AG08395 (cell line): ENCODE measurements at regions not wholly inside any gene's neighbourhood (a gene's known extent, or its start where the extent isn't known, plus 50 kb on each side); places are given as distances from the start of the nearest gene placed in this dataset.
"Not testable (repeated sequence)": the region's sequence is repeated elsewhere in the genome, so short reads cannot be mapped to it uniquely, and the experiment has no call there.

Source experiments
- DNase-seq: peaks from one replicate; pipeline ENCODE4 v3.0.0; 2012; ENCODE audit warnings: mixed read lengths, low spot score

DNA sequence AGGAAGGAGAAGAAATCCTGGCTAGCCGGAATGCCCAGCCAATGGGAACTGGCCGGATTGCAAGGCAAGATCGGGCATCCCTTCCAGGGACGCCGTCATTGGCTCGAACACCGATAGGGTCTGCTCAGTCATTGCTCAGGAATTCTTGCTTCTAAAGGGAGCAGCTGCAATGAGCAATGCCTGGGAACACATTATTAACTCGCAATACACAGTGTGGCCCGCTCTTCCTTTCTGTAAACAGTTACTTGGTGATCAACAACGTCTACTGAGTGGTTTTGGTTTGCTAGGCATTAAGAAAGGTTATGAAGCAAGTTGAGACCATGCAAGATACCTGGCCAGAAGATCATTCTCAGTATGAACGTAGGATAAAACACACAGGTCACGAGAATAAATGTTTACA is 165.4 kb upstream of the CITED2 start:
- peak; percentile 75 for DNase-seq

DNA sequence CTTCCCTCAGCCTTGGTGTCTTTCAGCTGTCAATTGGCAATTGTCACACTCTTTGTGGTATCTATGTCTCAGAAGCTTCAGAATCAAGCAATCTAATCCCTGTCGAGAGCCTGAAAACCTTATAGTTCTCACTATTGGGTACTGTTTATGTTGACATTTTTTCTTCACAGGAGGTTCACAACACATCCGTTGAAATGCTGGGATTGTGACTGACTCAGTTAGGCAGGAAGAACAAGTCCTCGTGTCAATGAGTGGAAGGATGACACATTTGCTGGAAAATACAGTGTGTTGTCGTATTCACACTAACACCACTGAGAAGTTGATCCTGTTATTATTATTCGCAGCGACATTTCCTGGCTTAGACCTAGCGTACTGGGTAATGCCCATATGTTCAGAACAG is 163.9 kb upstream of the CITED2 start:
- DNase-seq: no peak

DNA sequence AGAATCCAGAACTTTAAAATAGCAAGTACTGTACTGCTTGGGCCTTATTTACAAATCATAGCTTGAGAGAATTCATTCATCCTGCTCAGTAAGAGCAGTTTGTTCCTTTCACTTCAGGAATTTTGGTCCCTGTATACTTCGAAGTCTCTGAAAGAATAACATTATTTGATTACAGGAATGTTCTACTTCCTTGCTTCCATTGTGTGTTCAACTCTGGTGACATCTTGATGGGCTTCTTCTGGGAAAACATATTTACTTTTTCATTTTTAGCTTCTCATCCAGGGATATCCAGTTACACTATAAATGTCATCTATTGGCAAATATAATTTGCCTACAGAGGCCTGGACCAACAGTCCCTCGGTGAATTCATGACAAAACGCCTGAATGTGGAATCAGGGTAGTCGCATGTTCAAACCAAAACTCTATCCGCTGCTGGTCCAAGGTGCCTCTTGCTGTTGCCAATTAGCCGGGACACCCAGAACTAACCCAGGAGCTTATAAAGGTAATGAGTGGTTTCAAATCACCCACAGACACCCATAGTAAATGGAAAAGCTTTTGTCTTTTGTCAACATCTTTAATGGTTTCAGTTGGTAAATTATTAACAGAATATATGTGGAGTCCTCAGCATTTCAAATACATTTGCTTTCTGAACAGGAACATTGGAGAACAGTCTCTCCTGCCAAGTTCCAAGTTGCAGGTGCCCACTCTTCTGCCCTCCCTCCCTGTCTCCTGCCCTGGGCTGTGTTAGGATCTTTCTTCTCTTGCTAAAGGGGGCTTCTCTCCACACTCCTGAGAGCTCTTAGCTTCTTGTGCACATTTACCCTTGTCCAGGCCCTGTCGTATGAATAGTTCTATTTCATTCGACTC is 162.5 kb upstream of the CITED2 start:
- no peak for DNase-seq

DNA sequence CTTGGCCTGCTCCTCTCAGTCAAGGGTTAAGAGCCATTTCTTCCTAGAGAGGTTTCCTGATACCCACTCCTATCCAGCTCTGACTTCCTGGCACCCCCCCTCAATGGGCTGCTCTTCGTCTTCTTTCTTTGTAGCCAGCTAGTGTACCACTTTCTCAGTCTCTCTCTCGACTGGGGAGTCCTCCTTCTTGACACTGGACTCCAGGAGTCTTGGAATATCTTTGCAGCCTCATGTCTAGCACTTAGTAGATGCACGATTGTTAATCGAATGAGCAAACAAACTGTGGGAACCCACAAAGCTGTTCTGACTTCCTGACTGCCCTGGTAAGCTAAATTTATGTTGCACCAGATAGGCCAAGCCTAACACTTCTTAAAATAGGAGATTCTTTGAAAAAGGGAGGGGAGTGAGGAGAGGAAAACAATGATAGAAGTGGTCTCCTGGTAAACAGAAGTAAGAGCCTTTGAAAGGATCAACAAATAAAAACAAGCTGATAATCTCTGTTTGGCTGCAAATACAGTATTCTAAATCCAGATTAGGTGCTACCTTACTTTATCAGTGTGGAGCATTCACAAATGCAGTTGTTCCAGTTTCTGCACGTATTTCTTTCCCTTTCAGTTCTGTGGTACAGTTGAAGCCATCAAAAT is 160.1 kb upstream of the CITED2 start:
- DNase-seq: no peak

DNA sequence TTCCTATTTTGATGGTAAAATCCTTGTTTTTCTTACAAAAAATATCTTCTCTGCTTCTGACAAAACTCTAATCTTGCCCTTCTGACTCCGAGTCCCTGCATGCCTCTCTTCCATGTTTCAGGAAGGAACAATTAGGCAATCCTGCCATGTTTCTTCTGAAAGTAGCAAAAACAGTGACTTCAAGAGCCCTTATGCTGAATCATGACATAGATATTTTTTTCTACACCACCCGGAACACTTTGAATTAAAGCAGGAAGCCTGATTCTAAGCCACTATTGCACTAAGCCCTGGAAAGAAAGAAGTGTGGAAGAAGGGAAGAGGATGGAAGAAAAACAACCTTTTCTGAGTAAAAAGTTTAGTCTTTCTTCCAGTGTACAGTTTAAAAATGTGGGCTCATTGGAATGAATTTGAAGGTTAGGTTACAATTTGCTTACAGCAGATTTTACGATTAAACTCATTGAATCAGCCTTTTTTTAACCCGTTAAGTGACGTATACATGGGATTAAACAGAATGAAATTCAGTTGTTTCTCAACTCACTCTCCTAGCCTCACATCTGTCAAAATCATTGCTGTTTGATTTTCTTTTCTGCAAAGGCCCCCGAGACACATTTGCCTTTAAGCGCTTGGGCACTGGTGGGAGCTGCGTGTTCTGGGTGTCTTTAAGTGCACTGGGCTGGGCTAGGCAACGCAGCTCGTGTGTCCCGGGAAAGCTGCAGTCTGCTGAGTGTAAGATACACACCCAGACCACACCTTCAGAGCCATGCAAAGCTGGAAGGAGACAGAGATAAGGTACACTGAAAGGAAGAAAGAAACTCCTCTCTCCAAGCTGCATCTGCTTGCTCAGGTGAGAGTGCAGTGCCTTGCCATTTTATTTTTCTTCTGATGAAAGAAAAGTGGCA is 159.4 kb upstream of the CITED2 start:
- peak; percentile 66 for DNase-seq

DNA sequence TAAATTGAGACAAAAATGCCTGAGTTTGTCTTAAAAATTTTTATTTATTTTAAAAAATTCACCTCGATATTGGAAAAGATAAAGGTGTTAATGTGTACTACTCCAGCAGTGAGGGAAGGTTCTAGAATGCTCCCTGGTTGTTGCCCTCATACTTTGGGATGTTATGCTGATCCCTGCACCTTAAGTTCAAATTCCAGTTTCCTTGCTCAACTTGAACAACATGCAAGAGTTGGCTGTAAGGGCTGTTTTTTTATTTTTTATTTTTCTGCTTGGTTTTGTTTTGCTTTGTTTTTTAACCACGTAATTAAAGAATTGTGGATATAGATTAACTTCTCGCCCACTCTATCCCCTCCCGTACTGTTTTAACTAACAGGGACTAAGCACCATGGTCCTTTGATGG is 158.7 kb upstream of the CITED2 start:
- DNase-seq: no peak

DNA sequence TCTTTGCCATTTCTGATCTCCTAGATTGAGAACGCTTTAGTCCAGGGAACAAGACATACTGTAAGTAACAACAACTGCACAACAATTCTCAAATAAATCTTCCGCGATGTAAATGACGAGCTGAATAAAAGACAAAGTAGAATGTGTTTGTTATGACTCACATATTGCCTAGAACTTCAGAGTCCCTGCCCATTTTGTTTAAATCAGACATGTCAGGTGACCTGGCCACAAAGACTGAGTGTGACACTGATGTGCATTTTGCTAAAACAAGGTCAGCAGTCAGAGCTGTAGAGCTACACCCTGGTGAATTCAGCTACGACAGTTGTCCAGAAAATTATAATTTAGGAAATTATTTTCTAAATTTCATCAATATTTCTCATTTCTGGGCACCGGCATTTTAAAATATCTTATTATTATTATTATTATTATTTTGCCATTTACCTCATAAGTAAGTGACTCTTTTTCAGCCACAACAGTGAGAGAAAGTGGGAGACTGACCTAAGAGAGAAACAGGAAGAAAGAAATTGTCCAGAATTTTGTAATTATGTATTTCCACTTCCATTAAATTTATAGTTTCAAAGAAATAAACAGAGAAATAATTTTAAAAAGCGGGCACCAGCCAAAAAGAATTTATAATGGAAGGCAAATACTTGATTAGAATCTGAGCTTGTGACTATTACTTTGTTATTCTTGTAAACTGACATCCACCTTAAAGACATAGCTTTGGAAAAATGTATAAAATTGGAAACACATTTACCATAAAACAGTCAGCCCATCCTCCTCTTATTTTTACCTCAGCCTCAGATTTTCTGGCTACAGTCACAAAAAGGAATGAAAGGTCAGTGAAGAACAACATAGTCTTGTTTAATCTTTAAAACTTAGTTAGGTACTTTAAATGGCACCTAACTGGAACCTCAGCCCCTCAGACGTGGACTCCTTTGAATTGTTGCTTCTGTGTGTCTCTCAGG is 157.0 kb upstream of the CITED2 start:
- DNase-seq: no peak

DNA sequence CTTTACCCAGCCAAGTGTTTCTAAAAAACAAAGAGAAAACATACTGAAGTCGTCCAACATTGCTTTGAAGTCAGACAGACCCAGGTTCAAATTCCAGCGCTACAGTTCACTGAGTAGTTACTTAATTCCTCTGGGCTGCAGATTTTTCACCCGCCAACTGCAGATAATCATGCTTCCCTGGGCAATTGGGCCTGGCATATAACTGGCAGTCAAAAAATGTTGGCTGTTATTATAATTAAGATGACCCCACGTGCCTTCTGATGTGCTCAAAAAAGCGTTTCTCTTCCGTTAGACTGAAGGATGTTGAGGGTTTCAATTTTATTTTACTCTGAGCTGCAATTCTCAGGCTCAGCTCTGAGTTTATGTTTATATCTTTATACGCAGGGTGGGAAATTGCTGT is 156.1 kb upstream of the CITED2 start:
- DNase-seq: no peak

DNA sequence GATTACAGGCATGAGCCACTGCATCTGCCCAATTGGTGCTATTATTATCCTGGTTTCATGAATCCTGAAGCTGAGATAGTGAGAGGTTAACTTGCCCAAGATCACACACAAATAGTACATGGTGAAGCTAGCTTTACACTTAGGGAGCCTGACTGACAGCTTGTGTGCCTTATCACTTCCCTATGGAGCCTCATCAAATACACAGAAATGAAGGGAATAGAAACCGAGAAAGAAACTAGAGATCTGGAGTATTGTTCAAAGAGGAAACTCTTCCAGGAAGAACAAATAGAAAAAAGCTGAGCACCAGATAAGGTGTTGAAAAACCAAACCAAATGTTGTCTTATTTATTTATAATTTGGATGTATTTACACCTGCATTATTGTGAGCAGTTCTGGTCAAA is 155.0 kb upstream of the CITED2 start:
- DNase-seq: no peak

DNA sequence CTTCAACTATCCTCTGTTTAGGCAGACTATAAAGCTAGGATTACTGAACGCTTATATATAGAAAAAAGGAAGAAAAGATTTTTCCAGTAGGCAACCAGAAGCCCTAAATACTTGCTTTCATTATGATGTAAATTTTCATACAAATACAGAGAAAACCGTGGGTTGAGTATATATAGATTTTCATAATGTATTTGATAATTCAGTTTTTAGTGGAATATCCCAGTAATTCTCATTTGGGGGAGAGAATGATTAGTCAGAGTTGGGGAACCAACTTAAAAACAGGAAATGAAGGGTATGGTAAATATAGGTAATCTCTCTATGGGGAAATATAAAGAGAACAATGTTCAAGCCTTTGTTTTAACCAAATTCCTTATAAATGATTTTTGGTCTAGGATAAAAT is 154.0 kb upstream of the CITED2 start:
- no peak for DNase-seq

DNA sequence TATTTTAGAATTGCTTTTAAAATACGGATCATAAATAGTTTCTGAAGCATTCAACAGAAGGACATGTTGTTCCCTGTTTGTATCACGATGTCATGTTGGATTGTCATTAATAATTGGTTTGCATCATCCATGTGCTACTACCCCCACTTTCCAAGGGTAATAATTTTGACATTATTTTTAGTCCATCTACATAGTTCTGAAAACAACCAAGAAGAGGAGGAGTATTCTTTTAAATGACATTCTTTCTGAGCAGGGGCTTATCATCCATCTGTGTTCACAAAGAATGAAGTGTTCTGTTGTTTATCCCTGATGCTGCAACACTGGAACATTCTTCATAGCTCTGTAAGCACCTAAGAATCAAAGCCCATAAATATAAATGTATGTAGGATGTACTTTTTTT is 151.0 kb upstream of the CITED2 start:
- DNase-seq: no peak

DNA sequence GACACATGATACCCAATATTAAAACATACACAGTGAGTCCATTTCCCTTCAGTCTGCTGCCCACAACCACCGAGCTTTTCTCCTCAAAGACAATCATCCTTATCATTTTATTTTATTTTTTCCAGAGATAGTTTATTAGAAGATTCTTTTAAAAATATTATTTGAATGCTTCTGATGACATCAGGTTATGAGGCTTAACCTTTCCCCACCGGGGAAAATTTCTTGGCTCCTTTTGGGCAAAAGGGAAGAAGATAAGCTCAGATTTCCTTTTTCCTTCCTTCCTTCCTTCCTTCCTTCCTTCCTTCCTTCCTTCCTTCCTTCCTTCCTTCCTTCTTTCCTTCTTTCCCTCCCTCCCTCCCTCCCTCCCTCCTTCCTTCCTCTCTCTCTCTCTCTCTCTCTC is 149.5 kb upstream of the CITED2 start:
- DNase-seq: no peak

DNA sequence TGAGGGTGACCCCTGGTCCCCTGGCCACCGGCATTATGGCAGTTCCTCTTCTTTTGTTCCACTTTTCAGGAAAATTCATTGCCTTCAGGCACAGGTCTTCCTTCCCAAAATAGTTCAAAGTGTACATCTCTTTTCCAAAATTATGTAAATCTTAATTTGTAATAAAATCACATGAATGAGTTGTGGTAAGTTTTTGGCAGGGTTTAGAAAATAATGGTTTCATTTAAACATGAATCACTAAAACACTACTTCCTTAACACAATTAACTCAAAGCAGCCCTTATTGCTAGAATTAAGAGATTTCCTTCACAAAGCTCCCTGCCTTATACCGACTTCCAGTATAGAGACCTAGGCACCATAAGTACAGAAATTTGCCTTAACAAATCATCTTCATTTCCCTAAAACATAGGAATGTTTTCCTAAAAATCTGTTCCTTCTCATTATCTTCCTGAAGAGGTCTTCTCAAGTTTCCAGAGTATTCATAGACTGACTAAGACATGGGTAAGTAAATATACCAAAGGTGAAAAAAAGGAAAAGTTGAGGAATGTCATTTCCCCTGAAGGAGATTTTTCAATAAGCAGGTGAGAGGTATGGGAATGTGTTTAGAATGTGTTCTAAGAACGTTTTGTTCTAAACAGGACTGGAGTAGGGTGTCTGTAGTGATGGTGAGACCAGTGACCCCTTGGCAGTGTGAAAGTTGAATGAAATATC is 148.2 kb upstream of the CITED2 start:
- peak; percentile 42 for DNase-seq

DNA sequence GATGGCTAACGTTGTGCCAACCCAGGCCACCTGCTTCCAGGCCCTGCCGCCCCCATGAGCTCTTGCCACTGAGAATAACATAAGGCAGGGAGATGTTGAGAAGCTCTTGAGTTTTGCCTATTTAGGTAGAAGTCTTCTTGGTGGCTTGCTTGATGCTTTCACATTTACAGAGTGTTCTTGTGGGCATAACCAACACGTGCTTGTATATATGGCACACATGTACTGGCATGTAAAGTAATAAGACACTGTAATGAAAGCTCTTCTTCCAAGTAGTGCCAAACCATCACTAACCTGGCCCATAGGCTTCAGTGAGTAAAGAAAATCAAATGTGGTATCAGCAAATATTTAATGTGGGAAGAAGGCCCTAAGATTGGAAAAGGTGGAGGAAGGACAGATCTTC is 146.9 kb upstream of the CITED2 start:
- no peak for DNase-seq

DNA sequence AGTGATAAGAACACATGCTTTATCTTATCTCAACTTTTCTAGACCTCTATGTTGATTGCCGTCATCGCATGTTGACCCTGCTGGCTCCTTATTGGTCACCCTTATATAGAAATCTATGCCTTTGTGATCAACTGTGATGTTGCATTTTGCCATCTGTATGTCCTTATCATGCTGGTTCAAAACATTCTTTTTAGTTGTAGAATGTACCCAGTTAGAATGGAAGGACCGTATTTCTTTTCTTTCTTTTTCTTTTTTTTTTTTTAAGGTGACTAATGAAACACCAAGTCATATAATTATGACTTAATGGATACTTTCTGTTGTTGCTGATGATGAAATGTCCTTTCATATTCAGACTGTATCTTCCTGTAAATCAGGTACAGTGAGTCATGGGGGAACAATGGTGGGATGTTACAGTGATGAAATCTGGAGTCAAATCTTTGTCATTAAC is 145.9 kb upstream of the CITED2 start:
- no peak for DNase-seq

DNA sequence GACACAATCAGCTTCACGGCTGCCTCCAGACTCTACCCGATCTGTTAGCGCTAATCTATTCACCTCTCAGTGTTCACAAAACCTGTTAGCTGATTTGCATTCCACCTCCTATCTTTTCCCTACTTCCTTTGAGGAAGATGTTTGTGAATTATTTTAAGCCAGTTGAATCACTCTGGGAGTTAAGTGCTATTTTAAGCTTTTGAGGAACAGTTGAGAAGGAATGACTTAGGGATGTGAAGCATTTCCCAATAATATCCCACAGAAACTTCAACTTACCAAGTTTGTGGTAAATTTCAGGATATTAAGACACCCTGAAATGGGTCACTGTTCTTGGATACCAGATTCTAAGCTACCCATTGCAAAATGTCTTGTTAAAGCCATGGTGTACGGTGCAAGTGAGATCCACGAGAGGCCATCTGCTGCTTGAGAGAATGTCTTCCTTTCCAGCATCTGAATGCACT is 145.2 kb upstream of the CITED2 start:
- DNase-seq: peak; percentile 52

DNA sequence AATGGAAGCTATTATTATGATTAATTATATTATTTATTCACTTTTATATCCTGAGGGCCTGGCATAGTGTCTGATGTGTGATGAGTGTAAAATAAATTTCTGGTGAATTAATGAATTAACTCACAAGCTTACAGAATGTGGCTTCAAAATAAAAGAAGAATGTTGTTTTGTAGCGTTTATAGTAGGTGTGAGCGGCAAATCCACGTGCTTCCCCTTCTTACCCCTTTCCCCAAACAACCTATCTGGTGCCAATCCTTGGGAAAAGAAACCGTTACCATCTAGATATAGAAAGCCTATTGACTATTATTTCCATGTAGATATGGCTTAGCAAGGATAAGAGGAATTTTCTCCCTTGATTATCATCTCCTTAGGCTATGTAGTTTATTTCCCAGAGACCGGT is 144.6 kb upstream of the CITED2 start:
- no peak for DNase-seq

DNA sequence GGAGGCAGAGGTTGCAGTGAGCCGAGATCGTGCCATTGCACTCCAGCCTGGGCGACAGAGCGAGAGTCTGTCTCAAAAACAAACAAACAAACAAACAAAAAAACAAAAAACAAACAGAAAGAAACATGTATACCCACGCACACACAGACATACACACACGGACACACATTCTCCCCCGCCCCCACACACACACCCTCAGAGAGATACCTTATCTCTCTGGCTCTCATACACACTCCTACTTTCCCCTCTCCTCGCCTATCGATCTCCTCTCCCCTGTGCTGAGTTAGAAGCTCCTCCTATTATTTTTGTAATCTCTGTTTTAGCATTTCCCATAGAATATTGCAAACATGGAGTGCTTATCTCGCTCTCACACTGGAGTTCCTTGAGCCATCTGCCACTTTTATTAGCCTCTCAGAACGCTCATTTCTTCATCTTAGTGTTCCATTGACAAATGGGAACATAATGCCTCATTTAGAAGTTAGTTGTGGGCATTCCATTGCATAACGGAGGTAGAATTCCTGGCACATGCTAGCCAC is 144.2 kb upstream of the CITED2 start:
- DNase-seq: no peak

DNA sequence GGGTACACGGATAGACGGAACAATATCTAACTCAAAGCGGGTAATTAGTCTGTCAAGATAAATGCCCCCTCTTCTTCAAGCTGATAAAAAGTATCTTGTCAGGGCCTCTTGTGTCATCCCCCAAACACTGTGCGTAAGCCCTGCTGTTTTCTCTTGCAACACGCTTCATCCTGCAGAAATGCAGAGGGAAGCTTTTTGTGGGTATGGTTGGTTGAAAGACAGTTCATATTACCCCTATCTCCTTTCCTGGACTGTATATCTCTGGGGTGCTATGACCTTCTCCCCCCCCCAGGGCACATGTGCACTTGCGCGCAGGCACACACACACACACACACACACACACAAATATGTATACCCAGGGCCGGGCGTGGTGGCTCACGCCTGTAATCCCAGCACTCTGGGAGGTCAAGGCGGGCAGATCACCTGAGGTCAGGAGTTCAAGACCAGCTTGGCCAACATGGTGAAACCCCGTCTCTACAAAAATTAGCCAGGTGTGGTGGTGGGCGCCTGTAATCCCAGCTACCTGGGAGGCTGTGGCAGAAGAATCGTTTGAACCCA is 143.6 kb upstream of the CITED2 start:
- not testable (repeated sequence) for DNase-seq

DNA sequence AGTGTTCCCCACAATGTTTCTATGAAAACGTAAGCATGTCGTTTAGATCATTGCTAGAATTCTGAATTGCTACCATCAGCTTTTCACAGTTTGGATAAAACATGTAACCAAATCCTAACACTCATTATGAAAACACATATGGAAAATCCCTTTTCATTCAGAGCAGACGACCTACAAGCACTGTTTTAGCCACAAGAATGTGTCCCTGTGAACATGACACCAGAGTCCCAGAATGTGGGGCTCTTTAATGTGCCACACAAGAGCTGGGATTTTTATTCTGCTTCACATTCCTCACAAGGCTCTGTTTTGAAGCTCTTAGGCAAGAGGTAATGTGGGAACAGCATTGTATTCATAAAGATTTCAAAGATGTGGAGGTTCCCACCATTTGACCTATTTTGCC is 141.1 kb upstream of the CITED2 start:
- peak; percentile 18 for DNase-seq
